NCI-H526 (cell line): ENCODE measurements at regions not wholly inside any gene's neighbourhood (a gene's known extent, or its start where the extent isn't known, plus 50 kb on each side); places are given as distances from the start of the nearest gene placed in this dataset.
A peak's percentile ranks its signal among the peaks of the same experiment; 100 is the strongest.

ENCODE experiments used
- DNase-seq, 2 experiments: peaks; one replicate each; lab custom pipeline; 2025; lab: John Stamatoyannopoulos, UW

DNA sequence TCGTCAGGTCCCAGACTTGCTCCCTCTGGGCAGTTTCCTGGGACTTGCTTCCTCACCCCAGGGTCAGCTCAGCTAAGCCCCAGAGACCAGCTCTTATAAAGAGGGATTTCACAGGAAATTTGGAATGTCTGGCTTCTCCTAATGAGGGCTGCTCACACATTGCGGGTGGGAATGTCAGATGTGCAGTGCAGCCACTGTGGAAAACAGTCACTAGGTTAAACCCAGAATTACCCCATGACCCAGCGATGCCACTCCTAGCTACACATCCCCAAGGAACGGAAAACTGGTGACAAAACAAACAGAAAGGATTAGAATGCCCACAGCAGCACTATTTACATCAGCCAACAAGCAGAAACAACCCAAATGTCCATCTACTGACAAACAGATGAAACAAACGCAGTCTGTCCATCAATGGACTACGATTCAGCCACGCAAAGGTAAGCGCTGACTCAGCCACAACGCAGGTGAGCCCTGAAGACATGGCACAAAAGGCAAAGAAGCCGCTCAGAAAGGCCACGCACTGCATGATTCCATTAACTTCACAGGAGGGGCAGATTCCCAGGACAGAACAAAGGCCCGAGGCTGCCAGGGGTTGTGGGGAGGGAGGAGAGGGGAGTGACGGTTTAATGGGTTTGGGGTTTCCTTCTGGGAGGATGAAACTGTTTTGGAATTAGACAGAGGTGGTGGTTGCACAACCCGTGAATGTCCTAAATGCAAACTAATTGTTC, 63.0 kb downstream of the NCOR2 start:
- no peak for DNase-seq

DNA sequence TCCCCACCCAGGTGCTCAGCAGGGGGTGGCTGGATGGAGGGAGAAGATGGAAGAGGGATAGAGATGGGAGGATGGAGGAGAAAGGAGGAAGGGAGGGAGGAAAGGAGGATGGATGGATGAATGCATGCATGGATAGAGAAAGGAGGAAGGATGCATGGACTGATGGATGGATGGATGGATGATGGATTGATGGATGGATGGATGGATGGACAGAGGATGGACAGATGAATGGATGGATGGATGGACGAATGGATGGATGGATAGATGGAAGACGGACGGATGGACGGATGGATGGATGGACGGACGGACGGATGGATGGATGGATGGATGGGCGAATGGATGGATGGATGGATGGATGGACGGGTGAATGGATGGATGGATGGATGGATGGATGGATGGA, 64.1 kb downstream of the NCOR2 start:
- no peak for DNase-seq

DNA sequence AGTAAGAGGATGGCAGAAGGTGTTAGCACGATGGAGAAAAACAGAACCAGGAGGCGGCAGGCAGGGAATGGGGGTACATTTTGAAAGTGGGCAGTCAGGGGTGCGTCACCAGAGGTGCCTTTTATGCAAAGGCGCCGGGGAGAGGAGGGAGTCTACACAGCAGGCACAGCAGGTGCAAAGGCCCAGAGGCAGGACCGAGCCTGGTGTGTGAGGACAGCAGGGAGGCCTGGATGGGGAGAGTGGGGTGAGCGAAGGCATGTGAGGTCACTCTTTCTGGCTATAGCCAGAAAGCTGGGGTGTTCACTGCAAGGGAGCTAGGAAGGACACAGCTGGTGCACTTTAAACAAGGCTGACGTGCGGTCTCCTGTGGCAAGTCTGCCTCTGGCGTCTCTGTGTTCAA, 65.0 kb downstream of the NCOR2 start:
- no peak for DNase-seq

DNA sequence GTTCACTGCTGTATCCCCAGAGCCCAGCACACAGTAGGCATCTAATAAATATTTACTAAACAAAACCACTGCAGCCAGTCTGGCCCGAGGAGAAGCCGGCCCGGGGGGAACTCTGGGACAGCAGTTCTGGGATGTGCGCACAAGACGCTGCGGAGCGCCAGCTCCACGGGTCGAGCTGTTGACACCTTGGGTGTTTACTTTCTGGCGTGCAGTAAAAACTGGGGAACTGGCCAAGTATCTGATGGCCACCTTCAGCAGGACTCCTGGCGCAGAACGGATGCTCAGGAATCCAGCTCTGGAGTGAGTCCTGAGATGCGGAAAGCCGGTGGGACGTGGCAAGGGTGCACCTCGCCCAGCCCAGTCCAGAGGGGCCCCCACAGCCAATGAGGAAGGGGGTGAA, 65.6 kb downstream of the NCOR2 start:
- no peak for DNase-seq

DNA sequence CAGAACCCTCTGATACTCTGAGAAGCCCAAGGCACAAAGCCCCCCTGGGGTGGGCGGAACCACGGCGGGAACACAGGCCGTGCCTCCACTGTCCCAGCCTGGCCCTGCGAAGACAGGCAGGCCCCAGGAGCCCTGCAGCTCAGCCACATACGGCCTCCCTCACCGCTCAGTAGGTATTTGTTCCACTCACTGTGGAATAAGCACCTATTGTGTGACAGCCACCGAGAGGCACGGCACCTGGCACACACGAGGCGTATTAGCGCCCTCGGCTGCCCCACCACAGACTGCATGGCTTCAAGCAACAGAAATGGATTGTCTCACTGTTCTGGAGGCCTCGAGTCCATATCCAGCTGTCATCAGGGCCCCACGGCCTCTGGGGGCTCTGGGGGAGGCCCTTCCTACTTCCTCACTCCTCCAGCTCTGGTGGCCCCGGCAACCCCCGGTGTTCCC, 66.3 kb downstream of the NCOR2 start:
- DNase-seq = peak in 1 of 2 experiments; percentile 17

DNA sequence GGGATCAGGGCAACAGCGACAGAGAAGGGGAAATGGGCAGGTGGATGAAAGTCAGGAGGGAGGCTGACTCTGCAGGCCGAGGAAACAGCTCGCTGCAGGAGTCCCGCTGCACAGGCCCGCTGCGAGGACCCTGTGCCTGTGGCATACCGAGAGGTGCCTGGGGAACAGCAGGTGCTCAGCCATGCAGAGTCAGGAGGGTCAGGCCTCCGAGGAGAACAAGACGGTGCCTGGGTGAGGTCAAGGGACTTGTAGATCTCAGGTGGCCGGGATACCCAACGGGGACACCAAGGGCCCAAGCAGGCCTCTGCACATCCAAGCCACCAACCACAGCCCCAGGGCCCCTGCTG, 67.5 kb downstream of the NCOR2 start:
- no peak for DNase-seq

DNA sequence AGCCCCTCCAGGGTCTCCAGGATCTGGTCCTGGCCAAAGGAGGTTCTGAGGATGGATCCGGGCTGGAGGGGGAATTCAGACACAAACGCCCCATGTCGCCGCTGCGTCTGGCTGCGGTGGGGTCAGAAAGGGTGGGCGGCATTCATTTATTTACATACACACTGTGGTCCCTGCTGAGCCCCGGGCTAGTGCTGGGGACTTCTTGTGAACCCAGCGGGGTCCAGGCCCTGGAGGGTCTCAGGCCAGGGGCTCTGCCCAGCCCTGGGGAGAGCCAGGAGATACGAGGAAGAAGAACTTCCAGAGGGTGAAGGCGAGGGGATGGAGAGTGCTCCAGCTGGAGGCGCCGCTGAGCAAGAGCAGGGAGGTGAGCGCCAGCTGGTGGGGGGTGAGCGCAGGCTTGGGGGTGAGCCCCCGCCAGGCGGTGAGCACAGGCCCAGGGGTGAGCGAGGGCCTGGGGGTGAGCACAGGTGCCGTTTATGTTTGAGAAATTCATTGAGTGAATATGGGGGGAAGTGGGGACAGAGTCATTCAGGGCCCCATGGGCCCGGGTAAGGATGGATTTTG, 68.1 kb downstream of the NCOR2 start:
- DNase-seq = no peak

DNA sequence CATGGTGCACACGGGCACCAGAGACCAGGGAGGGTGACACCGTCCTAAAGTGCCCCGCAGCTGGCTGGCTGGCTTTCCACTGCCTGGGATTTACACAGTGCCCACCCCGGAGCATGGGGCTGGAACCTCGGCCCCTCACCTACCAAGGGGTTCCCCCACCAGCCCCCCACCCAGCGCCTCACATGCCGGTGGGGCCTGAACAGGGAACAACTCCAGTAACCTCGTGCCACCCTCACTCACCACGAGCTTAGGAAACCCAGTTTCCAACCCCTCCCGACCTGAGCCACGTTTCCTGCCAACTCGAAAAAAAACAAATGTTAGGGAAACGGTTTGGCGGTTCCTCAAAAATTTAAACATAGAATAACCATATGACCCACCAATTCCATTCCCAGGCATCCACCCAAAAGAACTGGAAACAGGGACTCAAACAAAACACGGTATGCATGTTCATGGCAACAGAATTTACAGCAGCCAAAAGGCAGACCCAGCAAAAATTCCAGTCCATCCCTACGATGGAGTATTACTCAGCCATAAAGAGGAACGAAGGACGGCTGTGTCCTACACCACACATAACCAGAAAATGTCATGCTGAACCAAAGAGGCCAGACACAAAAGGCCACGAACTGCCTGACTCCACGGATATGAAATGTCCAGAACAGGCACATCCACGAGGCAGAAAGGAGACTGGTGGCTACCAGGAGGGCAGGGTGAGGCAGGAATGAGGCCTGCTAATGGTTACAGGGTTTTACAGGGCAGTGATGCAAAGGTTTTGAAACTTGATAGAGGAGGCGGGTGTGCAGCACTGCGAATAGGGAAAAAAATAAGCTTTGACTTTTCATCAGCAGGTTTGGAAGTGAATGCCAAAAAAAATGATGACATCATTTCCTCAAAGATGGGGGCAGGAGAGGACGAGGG, 68.9 kb downstream of the NCOR2 start:
- no peak for DNase-seq

DNA sequence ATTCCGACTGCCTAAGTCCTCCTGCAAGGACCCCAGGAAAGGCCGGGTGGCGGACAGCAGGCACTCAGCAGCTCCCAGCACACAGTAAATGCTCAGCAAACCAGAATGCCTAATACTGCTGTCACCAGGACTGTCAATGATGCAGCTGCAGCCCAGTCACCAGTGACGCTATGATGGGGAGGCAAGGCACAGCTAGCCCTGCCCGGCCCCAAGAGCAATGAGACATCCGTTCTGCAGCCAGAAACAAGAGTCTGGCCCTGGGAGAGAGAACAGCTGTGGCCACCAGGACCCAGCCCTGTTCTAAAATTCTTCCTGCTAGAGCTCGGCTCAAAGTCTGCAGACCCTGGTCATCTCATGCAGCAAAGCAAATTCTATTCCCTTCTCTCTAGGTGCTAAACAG, 69.8 kb downstream of the NCOR2 start:
- no peak for DNase-seq

DNA sequence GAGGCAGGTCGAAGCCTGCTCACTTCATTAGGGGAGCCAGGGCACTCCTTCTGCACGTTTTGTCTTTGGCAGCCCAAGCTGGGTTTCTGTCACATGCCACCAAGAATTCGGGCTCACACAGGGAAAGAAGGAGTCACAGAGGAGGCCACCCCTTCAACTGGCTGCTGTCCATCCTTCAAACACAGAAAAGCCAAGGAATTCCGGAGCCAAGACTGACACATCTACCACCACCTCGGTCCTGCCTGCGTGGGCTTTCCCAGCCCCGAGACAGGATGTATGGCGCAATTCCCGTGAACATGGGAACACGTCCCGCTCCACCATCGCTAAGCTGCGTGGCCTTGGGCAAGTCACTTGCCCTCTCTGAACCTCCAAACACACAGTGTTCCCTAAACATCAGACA, 70.4 kb downstream of the NCOR2 start:
- no peak for DNase-seq

DNA sequence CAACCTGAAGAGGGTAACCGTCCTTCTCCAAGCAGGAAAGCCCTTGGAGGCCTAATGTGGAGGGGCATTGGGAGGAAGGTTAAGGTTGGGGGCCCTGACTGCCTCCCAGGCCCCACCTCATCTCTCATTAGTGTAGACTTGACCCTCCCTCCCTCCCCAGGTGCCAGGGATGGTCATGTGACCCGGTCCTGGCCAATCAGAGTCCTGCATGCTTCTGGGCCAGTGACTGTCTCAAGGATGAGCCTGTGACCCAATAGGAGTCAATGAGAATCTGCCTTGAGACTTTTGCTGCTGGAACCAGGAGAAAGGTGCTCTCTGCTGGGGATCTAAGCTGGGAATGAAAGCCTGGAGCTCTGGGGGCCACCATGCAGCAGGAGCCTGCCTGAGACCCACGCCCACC, 70.8 kb downstream of the NCOR2 start:
- peak in 1 of 2 experiments; percentile 21 for DNase-seq

DNA sequence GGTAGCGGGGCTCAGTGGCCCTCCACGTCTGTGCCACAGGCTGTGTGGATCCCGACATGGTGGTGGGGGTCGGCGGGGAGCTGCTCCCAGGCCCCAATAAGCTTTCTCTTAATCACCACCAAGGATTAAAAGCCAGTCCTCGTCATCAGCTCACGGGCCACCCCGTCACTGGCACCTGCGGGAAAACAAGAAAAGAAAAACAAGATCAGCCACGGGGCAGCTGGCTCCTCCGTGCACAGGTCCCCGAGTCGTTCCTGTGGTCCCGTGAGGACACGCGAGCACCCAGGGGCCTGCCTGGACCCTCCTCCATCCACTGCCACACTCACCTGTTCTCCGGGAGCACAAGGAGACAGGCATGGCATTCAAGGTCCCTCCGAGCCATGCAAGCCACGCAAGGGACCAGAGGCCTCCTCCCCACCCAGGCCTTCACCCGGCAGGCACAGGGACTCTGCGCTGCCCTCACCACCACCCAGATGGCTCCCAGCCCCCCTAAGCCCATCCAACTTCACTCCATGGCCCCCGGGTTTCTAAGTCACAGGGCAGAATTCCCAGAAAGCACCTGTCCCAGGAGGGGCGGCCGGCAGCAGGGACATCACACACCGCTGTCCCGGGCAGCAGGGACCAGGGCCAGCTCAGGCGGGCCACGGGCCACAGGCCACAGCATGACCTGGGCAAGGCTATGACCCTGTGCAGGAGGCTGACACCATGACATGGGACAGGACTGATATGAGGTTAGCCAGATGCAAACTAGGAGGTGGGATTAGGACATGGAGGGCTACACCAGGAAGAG, 72.0 kb downstream of the NCOR2 start:
- DNase-seq = no peak

DNA sequence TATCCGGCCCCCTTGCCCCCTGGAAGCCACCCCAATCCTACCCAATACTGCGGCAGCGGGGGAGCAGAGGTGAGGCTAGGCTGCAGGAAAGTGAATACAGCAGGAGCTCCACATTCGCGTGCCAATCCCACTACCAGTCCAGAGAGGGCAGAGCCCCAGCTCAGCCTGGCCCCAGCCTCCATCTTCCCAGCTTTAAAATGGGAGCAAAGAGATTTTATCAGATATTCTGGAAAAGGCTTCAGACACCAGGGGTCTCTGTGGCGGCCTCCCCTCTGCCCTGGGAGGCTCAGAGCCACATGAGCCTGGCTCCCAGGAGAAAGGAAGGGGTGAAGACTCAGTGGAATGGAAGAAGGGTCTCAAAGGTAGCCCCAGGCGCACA, 72.7 kb downstream of the NCOR2 start:
- DNase-seq = no peak

DNA sequence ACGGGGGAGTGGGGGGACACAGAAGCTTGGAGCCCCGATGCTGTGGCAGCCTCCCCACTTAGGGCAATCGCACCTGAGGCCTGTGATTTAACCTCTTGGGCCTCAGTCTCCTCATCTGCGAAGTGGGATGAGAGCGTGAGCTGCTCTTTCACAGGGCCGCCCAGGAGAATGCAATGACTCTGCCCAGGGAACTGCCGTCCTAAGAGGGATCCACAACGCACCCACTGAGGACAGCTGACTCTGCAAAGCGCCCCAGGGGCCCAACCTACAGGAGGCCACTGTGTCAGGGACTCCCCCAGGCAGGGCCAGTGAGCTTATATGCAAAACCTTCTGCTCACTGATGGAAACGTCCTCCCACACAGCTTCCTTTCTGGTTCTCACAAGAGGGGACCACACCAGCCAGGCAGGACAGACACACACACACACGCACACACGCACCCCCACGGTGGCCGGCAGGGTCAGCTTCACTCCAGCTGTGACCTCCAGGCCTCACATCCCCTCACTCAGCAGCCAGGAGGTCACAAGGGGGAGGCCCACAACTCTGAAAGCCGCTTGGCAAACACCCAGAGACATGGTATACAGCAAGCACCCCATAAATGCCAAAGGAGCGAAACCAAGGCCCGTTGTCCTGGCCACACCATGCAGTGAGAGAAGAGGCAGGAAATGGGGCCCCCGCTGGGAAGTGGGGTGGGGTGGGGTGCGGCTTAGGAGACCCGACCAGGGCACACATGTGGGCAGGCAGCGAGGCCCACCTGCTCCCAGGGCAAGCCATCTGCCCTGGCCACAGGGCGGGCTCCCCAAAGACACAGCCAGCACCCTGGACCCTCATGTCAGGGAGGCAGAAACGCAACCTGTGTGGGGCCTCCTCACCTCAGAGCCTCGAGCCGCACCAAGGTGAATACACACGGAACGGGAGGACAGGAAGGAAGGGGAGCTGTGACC, 73.3 kb downstream of the NCOR2 start:
- no peak for DNase-seq

DNA sequence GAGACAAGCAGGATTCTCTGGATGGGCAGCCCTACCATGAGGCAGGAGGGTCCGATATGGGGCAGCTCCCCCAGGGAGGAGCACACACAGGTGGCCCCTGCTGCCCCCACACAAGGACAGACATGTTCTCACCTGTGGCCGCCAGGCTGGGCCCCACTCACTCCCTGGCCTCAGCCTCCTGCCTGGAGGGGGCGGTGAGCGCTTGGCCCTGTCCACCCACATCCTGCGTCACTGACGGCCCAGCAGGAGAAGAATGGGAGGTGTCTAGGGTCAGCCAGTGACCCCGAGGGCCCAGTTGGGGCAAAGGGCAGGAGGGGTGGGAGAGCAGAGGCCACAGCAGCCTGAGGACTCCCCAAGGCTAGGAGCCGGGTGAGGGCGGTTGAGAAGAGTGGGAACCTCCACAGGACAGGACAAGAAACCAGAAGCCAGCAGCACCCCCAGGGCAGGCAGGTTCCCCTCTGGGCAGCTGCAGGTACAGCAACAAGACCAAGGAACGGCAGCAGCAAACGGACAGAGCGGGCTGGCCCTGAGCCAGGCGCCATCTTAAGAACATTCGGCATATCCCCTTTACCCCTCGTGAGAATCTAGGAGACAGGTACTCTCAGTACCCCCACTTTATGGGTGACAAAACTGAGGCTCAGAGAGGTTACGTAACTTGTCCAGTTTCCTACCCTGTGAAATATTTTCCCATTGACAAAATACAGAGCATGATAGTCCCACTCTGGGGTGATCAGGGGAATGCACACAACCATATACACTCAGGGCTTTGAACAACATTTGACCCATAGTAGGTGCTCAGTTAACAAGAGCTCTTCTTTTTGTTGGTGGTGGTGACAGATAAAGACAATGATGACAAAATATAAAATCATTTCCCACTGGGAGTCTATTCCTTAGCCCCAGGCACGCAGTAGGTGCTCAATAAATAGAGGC, 74.3 kb downstream of the NCOR2 start:
- no peak for DNase-seq

DNA sequence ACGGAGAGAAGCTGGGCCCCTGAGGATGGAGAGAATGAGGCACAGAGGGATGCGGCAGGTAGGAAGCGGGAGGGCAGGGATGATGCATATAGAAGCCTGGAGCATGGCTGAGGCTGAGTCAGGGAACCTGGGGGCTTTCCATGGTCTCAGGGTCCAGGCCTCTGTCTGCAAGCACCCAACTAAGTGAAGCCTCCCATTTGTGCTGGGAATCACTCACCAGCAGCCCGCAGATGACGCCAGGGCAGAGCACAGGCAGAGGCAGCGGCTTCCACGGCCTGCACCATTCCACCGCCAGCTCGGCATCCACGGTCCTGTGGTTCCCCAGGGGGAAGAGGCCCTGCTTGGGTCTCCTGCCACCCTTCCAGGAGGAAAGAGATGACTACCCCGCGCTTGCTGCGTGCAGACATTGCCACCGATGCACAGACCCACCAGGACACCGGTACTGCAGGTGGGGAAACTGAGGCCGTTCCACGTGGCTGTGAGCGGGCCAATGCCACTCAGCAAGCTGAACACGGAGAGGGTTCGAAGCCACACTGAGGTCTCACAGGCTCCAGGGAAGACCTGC, 75.5 kb downstream of the NCOR2 start:
- no peak for DNase-seq

DNA sequence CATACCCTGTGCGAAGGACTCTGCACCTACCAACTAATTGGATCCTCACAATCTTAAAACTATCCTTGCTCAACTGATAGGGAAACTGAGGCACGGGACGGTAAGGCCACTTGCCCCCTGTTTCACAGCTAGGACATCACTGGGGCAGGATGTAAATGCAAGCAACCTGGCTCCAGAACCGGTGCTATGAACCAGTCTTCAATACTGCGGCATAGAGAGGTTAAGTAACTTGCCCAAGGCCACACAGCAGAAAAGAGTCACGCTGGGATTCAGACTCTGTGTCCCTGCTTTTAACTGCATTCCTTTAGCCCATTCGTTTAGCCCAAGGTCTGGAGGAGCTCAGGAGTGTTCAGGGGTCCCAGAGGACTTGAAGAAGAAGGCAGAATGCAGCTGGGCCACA, 76.1 kb downstream of the NCOR2 start:
- no peak for DNase-seq

DNA sequence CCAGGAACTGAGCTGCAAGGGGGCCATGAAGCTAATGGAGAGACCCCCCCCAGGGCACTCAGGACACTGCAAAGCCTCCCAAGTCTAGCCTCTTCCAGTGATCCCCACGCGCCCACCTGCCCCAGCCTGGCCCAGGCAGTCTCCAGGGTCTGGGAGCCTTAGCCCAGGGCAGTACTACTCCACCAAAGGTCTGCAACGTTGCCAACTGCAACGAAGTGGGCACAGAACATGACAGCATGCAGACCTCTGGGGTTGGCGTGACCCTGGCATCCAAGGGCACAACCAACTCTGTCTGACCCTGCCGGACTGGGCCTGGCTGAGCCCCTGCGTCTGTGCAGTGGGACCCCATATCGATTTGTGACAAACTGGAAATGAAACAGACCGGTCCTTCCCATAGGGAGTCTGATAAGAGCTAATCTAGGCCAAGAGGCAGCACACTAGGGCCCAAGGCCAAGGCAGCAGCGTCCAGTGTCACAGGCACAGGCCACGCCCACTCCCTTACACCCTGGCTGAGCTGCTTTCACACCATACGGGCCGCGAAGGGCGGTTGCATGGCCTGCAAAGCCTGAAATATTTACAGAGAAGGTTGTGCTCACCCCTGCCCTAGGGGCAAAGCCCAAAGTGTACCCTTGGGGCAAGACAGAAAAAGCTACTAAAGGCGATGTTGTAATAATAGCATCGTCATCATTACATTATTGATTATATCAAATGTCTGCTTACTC, 76.7 kb downstream of the NCOR2 start:
- no peak for DNase-seq
